Heart left ventricle (tissue), 13 donors: ENCODE measurements at regions not wholly inside any gene's neighbourhood (a gene's known extent, or its start where the extent isn't known, plus 50 kb on each side); places are given as distances from the start of the nearest gene placed in this dataset.

Experiments used
- POLR2A ChIP-seq, 2 donors: fragments of 450-650 bp; IDR thresholded peaks; one replicate each; pipeline ENCODE4 v1.6.1; 2017; ENCODE audit warnings: antibody characterized with exemption in 2 of 2, mild to moderate bottlenecking in 2 of 2, moderate library complexity in 2 of 2
- TF ChIP-seq, protein P1 (sequence below), 12 donors: fragments of 200-600 bp; sonication (generic) in 4 of 12; IDR thresholded peaks; one replicate each; pipeline versions ENCODE4 v1.5.0 to v1.8.0; 2018 to 2022; ENCODE audit warnings: antibody characterized with exemption in 12 of 12, mild to moderate bottlenecking in 5 of 12
- donor health status: ischemic (EF 13 %, LVEDD 7.1; RV severe dilation, severe dysfunction).
- donor health status: DM: no; HTN: yes; CAD: no.
- donor health status: DM: no; HTN: no; CAD: no.
- donor health status: ischemic (EF 25% LVEDD 6.9; RV normal size, moderate dysfunction).
- donor health status: ischemic (EF 25% LVEDD 5.7; RV mildly dilated, moderate dysfunction).
- donor health status: ischemic (EF 35%, LVEDD 5.7; RV mildly dilated, moderate dysfunction).
- donor health status: nonischemic (EF 11% LVEDD 7.7; RV severe dilation, severe dysfunction).
- donor health status: DM: yes; HTN: yes; CAD: no.
- donor health status: PGD.
- donor health status: ischemic (EF 29% LVEDD 5.4; RV normal size, mild dysfunction).
- donor health status: nonischemic (EF 23%, LVEDD 6.1; RV moderate dilation, normal function).

DNA sequence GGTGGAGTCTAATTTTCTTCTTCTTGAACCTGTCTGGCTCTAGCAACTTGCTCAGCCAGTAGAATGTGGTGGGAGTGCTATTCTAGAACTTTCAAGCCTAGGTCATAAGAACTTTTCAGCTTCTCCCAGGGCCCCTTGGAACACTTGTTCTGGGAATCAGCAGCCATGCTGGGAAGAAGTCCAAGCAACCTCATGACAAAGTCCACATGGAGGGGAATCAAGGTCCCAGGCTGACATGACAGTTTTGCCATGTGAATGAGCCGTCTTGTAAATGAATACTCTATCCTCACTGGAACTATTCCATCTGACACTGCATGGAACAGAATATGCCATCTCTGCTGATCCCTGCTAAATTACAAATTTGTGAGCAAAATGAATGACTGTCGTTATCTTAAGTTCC lies 214.2 kb upstream of the TBX3 start:
- TF ChIP-seq POLR2A (IDR thresholded peaks at IDR 0.05), result no peak
- TF ChIP-seq, protein P1, sequence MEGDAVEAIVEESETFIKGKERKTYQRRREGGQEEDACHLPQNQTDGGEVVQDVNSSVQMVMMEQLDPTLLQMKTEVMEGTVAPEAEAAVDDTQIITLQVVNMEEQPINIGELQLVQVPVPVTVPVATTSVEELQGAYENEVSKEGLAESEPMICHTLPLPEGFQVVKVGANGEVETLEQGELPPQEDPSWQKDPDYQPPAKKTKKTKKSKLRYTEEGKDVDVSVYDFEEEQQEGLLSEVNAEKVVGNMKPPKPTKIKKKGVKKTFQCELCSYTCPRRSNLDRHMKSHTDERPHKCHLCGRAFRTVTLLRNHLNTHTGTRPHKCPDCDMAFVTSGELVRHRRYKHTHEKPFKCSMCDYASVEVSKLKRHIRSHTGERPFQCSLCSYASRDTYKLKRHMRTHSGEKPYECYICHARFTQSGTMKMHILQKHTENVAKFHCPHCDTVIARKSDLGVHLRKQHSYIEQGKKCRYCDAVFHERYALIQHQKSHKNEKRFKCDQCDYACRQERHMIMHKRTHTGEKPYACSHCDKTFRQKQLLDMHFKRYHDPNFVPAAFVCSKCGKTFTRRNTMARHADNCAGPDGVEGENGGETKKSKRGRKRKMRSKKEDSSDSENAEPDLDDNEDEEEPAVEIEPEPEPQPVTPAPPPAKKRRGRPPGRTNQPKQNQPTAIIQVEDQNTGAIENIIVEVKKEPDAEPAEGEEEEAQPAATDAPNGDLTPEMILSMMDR (IDR thresholded peaks at IDR 0.05), result no peak
